Right renal cortex interstitium (tissue), 3 donors: ENCODE measurements at regions not wholly inside any gene's neighbourhood (a gene's known extent, or its start where the extent isn't known, plus 50 kb on each side); places are given as distances from the start of the nearest gene placed in this dataset.

Experiments
- DNase-seq, 3 donors: peaks; one replicate each; pipeline ENCODE4 v3.0.0-alpha.2; 2013; ENCODE audit warnings: low read depth in 3 of 3, low spot score in 2 of 3

GRCh38 chr1:87800006-87800405, 471.3 kb downstream of the LMO4 start:
- DNase-seq, result no peak

- DNase-seq, result no peak
These were observed 474.7 kb downstream of the LMO4 start for GRCh38 chr1:87803375-87803774.

GRCh38 chr1:87804128-87804527, 475.4 kb downstream of the LMO4 start:
- DNase-seq, result no peak

GRCh38 chr1:87805666-87806378, 477.1 kb downstream of the LMO4 start:
- DNase-seq, result no peak

GRCh38 chr1:87806379-87807094, 477.9 kb downstream of the LMO4 start:
- no peak for DNase-seq

- DNase-seq, result no peak
These were observed 481.5 kb downstream of the LMO4 start for GRCh38 chr1:87810166-87810565.

- no peak for DNase-seq
These were observed 484.3 kb downstream of the LMO4 start for GRCh38 chr1:87812871-87813577.

- no peak for DNase-seq
These were observed 485.9 kb downstream of the LMO4 start for GRCh38 chr1:87814573-87814972.

- DNase-seq, result no peak
These were observed 488.0 kb downstream of the LMO4 start for GRCh38 chr1:87816646-87817045.

- no peak for DNase-seq
These were observed 492.1 kb downstream of the LMO4 start for GRCh38 chr1:87820668-87821334.

- no peak for DNase-seq
These were observed 492.6 kb downstream of the LMO4 start for GRCh38 chr1:87821335-87821697.

GRCh38 chr1:87826681-87827251, 498.1 kb downstream of the LMO4 start:
- DNase-seq, result no peak

- no peak for DNase-seq
These were observed 500.7 kb downstream of the LMO4 start for GRCh38 chr1:87829360-87829759.

- DNase-seq, result no peak
These were observed 501.8 kb downstream of the LMO4 start for GRCh38 chr1:87830432-87830978.

GRCh38 chr1:87833166-87833565, 504.5 kb downstream of the LMO4 start:
- peak in 2 of 3 donors; percentile 46 to 57 for DNase-seq

- no peak for DNase-seq
These were observed 505.5 kb downstream of the LMO4 start for GRCh38 chr1:87834151-87834550.

- DNase-seq, result no peak
These were observed 506.3 kb downstream of the LMO4 start for GRCh38 chr1:87834941-87835340.

GRCh38 chr1:87840767-87841166, 512.1 kb downstream of the LMO4 start:
- DNase-seq, result no peak

GRCh38 chr1:87841332-87841731, 512.7 kb downstream of the LMO4 start:
- DNase-seq, result no peak

GRCh38 chr1:87842156-87842555, 513.5 kb downstream of the LMO4 start:
- no peak for DNase-seq

GRCh38 chr1:87844251-87844650, 515.6 kb downstream of the LMO4 start:
- DNase-seq, result no peak
